Erythroblast (primary cell): ENCODE measurements at regions not wholly inside any gene's neighbourhood (a gene's known extent, or its start where the extent isn't known, plus 50 kb on each side); places are given as distances from the start of the nearest gene placed in this dataset.

ENCODE experiments used
- GATA1 ChIP-seq: IDR thresholded peaks from 2 replicates; pipeline ENCODE4 v1.6.1; 2011; ENCODE audit warnings: low read depth, mild to moderate bottlenecking, control low read depth, low read length, moderate library complexity
- POLR2A ChIP-seq: IDR thresholded peaks from 2 replicates; pipeline ENCODE4 v1.6.1; 2011; ENCODE audit warnings: mild to moderate bottlenecking, low read length

DNA sequence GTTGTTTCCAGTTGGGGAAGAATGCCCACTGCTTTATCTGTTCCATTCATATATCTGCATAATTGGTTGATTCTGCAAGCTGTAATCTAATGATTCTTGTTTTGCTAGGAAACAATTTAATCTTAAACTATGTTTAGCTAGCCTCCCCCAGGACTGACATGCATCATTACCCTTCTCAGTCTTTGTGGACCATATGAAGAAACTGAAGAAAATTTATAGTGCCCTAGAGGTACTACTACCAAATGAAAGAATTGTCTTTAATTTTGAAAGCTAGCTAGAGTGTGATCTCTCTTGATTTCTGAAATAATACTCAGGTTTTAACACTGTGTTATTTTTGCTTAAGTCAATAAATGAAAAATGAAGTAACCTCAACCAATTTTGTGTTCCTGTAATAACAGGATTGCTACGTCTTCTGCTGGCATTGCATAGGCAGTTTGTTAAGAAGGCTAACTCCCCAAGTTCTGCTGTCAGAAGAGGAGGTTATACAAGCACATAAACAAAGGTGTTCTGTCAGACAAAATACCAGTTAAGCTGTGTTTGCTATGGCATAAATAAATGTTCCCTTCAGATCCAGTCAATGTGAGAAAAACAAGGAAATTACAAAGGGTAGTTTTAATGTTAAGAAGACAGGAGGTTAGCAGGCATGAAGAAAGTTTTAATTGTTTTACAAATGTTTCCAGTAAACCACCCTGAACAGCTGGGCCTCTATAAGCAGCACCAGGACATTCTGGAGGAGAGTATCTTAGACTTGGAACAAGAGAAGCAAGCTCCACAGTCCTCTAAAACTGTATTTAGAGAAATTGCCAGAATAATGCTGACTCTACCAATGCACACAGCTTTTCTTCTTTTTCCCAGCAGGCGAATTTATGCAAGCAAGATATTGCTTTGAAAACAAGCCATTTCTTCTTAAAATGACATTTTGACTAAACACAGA is 90.3 kb upstream of the CTTNBP2 start:
- TF ChIP-seq POLR2A, result no peak
- no peak for TF ChIP-seq GATA1
